Breast epithelium (tissue), 4 donors: ENCODE measurements at regions not wholly inside any gene's neighbourhood (a gene's known extent, or its start where the extent isn't known, plus 50 kb on each side); places are given as distances from the start of the nearest gene placed in this dataset.

Experiments used
- DNase-seq, 2 donors: peaks; one replicate each; pipeline ENCODE4 v3.0.0-alpha.2; 2019; ENCODE audit warnings: low spot score in 2 of 2
- H3K27ac ChIP-seq, 2 donors: fragments of 200-600 bp; sonication (generic) in 1 of 2; one replicate each; pipeline ENCODE4 v1.5.1; 2016 to 2019; ENCODE audit warnings: mild to moderate bottlenecking in 1 of 2
- H3K27me3 ChIP-seq, 2 donors: fragments of 200-600 bp; sonication (generic) in 1 of 2; one replicate each; pipeline versions ENCODE4 v1.5.1 to v1.6.0; 2017 to 2019; ENCODE audit warnings: control low read depth in 1 of 2, mild to moderate bottlenecking in 1 of 2
- H3K36me3 ChIP-seq: fragments of 200-600 bp; one replicate; pipeline ENCODE4 v1.5.1; 2019
- H3K4me1 ChIP-seq, 2 donors: fragments of 200-600 bp; sonication (generic); one replicate each; pipeline ENCODE4 v1.5.1; 2016 to 2019; ENCODE audit warnings: control low read depth in 1 of 2
- H3K4me3 ChIP-seq, 3 donors: fragments of 200-600 bp; sonication (generic); 1 replicate in 2 of 3; 2 replicates in 1 of 3; pipeline ENCODE4 v1.5.1; 2016 to 2019; ENCODE audit warnings: mild to moderate bottlenecking in 3 of 3, moderate library complexity in 2 of 3
- H3K9me3 ChIP-seq, 2 donors: fragments of 200-600 bp; sonication (generic) in 1 of 2; one replicate each; pipeline ENCODE4 v1.5.1; 2016 to 2019; ENCODE audit warnings: control low read depth in 1 of 2
- CTCF ChIP-seq, 3 donors: fragments of 450-650 bp; IDR thresholded peaks; one replicate each; pipeline ENCODE4 v1.5.1; 2016 to 2017; ENCODE audit warnings: antibody characterized with exemption in 3 of 3, mild to moderate bottlenecking in 3 of 3, moderate library complexity in 3 of 3
- POLR2A ChIP-seq: fragments of 450-650 bp; IDR thresholded peaks from one replicate; pipeline ENCODE4 v1.6.1; 2016; ENCODE audit warnings: antibody characterized with exemption, mild to moderate bottlenecking, moderate library complexity
- POLR2AphosphoS5 ChIP-seq, 3 donors: sonication (generic); formaldehyde crosslinking; IDR thresholded peaks; one replicate each; pipeline ENCODE4 v1.6.1; 2017; ENCODE audit warnings: antibody characterized with exemption in 3 of 3
- intact Hi-C: fragments of 100-400 bp; cut with DNase I; formaldehyde crosslinking; loops from one replicate; pipeline ENCODE4 v1.15.1; 2023; ENCODE audit warnings: low total_unique reads

DNA sequence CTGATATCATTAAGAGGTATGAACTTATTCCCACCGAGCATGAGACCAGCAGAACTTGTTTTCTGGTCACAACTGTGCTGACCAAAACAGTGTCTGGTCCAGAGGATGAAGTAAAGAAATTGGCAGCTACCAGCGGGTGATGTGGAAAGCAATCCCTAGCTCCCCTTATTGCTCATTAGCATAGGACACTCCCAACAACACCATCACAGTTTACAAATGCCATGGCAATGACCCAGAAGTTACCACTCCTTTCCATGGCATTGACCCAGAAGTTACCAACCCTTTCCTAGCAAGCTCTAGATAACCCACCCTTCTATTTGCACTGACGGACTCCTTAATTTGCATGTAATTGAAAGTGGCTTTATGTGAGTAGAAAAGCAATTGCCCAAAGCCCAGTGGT lies 1856.1 kb downstream of the OLFM4 start:
- no peak for DNase-seq
- Histone ChIP-seq H3K27me3 (no peaks in the 10 kb centered on the region), H3K27ac (no peak overlapping the region), H3K4me3 (no peak overlapping the region), H3K9me3 (no peaks in the 10 kb centered on the region), H3K36me3 (no peaks in the 10 kb centered on the region), H3K4me1 (no peaks in the 10 kb centered on the region)
- intact Hi-C loops, result no loop called here
- TF ChIP-seq CTCF (IDR thresholded peaks at IDR 0.05), result no peak
- TF ChIP-seq POLR2AphosphoS5 (IDR thresholded peaks at IDR 0.05), result no peak
- no peak for TF ChIP-seq POLR2A

DNA sequence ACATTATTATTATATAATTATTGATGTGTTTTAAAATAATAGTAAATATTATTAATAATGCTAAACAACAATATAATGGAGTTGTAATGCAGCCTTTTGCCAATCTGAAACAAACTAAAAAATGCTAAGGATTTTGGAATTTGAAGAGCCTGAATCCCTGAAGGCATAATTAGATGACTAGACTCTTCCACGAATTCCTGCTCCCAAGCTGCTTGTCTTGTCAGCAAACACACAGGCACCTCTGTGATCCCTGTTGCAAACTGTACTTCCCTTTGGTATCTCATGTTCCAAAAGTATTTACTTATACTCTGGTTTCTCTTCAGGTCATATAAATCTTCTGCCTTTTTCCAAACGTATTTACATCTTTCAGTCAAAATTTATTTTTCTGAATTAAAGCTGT lies 1862.4 kb downstream of the OLFM4 start:
- no peak for DNase-seq
- no peaks in the 10 kb centered on the region for H3K36me3 ChIP-seq

GRCh38 chr13:54901316-54901715 lies 1872.7 kb downstream of the OLFM4 start:
- no peak for DNase-seq
- intact Hi-C loops, result no loop called here
- H3K4me1 ChIP-seq, result no peaks in the 10 kb centered on the region

More for the DNA sequence above, 1862.4 kb downstream of the OLFM4 start:
- intact Hi-C loops, result no loop called here
- no peaks in the 10 kb centered on the region for H3K9me3 ChIP-seq
- H3K4me1 ChIP-seq, result no peaks in the 10 kb centered on the region
- H3K27me3 ChIP-seq, result no peaks in the 10 kb centered on the region
- TF ChIP-seq POLR2A, result no peak
- no peak for TF ChIP-seq CTCF (IDR thresholded peaks at IDR 0.05)
- TF ChIP-seq POLR2AphosphoS5 (IDR thresholded peaks at IDR 0.05), result no peak
- H3K4me3 ChIP-seq, result no peak overlapping the region
- H3K27ac ChIP-seq, result no peak overlapping the region

GRCh38 chr13:54912367-54912766 lies 1883.8 kb downstream of the OLFM4 start:
- no peak for DNase-seq
- no peak for TF ChIP-seq POLR2AphosphoS5 (IDR thresholded peaks at IDR 0.05)
- TF ChIP-seq POLR2A, result no peak
- TF ChIP-seq CTCF (IDR thresholded peaks at IDR 0.05), result no peak
- no peak overlapping the region for H3K4me3 ChIP-seq
- H3K27me3 ChIP-seq, result no peaks in the 10 kb centered on the region
- H3K4me1 ChIP-seq, result no peaks in the 10 kb centered on the region
- intact Hi-C loops, result no loop called here
- H3K9me3 ChIP-seq, result no peaks in the 10 kb centered on the region
- H3K27ac ChIP-seq, result no peak overlapping the region
- no peaks in the 10 kb centered on the region for H3K36me3 ChIP-seq

More at GRCh38 chr13:54901316-54901715, 1872.7 kb downstream of the OLFM4 start:
- TF ChIP-seq POLR2AphosphoS5 (IDR thresholded peaks at IDR 0.05) (no peak), POLR2A (no peak)
- Histone ChIP-seq H3K27me3 (no peaks in the 10 kb centered on the region), H3K36me3 (no peaks in the 10 kb centered on the region), H3K9me3 (no peaks in the 10 kb centered on the region), H3K27ac (no peak overlapping the region), H3K4me3 (no peak overlapping the region)

- no peak overlapping the region for H3K4me3 ChIP-seq
- no peak for DNase-seq
- intact Hi-C loops, result no loop called here
- no peaks in the 10 kb centered on the region for H3K36me3 ChIP-seq
- H3K4me1 ChIP-seq, result no peaks in the 10 kb centered on the region
- no peaks in the 10 kb centered on the region for H3K9me3 ChIP-seq
- no peaks in the 10 kb centered on the region for H3K27me3 ChIP-seq
- no peak for TF ChIP-seq POLR2A
- H3K27ac ChIP-seq, result no peak overlapping the region
These were observed 1885.1 kb downstream of the OLFM4 start for GRCh38 chr13:54913668-54914067.

DNA sequence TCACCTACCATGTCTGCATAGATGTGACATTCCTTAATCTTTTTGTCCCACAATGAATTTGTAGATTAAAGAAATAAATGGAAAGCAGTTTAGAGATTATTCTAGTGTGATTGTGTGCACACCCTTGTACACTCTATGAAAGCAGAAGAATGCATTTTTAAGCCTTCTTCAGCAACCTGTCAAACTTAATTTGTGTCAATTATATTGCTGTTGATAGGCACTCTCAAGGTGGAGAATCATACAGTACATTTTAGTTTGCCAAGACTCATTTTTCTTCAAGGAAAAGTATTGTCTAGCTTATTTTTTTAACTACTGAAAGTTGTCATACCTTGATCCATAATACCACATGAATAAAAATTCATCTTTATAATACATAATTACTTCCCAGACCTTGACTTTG lies 1898.9 kb downstream of the OLFM4 start:
- TF ChIP-seq CTCF (IDR thresholded peaks at IDR 0.05) (no peak), POLR2A (no peak), POLR2AphosphoS5 (IDR thresholded peaks at IDR 0.05) (no peak)
- intact Hi-C loops, result no loop called here
- H3K9me3 ChIP-seq, result no peaks in the 10 kb centered on the region
- DNase-seq, result no peak
- H3K27ac ChIP-seq, result no peak overlapping the region
- H3K4me3 ChIP-seq, result no peak overlapping the region
- H3K36me3 ChIP-seq, result no peaks in the 10 kb centered on the region
- no peaks in the 10 kb centered on the region for H3K27me3 ChIP-seq
- no peaks in the 10 kb centered on the region for H3K4me1 ChIP-seq
